CD4-positive, alpha-beta T cell treated with Interleukin-15 for 4 hours (primary cell): ENCODE measurements at regions not wholly inside any gene's neighbourhood (a gene's known extent, or its start where the extent isn't known, plus 50 kb on each side); places are given as distances from the start of the nearest gene placed in this dataset.

Source experiments
- DNase-seq: peaks from one replicate; pipeline ENCODE4 v3.0.0-alpha.2; 2020; ENCODE audit warnings: low spot score

GRCh38 chr6:166010136-166010960 lies 157.3 kb downstream of the TBXT start:
- DNase-seq: no peak

GRCh38 chr6:166009385-166010031 lies 158.1 kb downstream of the TBXT start:
- DNase-seq: no peak

GRCh38 chr6:166008441-166009369 lies 158.9 kb downstream of the TBXT start:
- DNase-seq: no peak

GRCh38 chr6:166007349-166008263 lies 160.0 kb downstream of the TBXT start:
- no peak for DNase-seq

- no peak for DNase-seq
These were observed 160.8 kb downstream of the TBXT start for GRCh38 chr6:166006900-166007301.

GRCh38 chr6:166005944-166006899 lies 161.4 kb downstream of the TBXT start:
- DNase-seq: no peak

GRCh38 chr6:166005401-166005943 lies 162.2 kb downstream of the TBXT start:
- DNase-seq: no peak

GRCh38 chr6:166004876-166005275 lies 162.8 kb downstream of the TBXT start:
- no peak for DNase-seq

- DNase-seq: no peak
These were observed 163.2 kb downstream of the TBXT start for GRCh38 chr6:166004471-166004870.

GRCh38 chr6:166003569-166003968 lies 164.1 kb downstream of the TBXT start:
- DNase-seq: no peak

GRCh38 chr6:166001359-166001758 lies 166.3 kb downstream of the TBXT start:
- no peak for DNase-seq

- no peak for DNase-seq
These were observed 168.4 kb downstream of the TBXT start for GRCh38 chr6:165999279-165999678.

GRCh38 chr6:165998072-165998471 lies 169.6 kb downstream of the TBXT start:
- no peak for DNase-seq

- DNase-seq: no peak
These were observed 176.3 kb downstream of the TBXT start for GRCh38 chr6:165991341-165991740.

- DNase-seq: no peak
These were observed 177.4 kb downstream of the TBXT start for GRCh38 chr6:165990216-165990615.

- DNase-seq: no peak
These were observed 178.7 kb downstream of the TBXT start for GRCh38 chr6:165988757-165989456.

GRCh38 chr6:165988302-165988756 lies 179.3 kb downstream of the TBXT start:
- no peak for DNase-seq

- DNase-seq: no peak
These were observed 180.0 kb downstream of the TBXT start for GRCh38 chr6:165987483-165988301.
